GM12865 (cell line): ENCODE measurements at regions not wholly inside any gene's neighbourhood (a gene's known extent, or its start where the extent isn't known, plus 50 kb on each side); places are given as distances from the start of the nearest gene placed in this dataset.

Experiments used
- DNase-seq: peaks from one replicate; pipeline ENCODE4 v3.0.0; 2010; ENCODE audit warnings: low read depth
- H3K4me3 ChIP-seq: 2 replicates; pipeline ENCODE4 v1.5.1; 2011; ENCODE audit warnings: mild to moderate bottlenecking, low read depth, low read length, control low read depth
- TF ChIP-seq, protein P1 (sequence below): IDR thresholded peaks from 2 replicates; pipeline ENCODE4 v1.5.1; 2011; ENCODE audit warnings: low read length, control low read depth, low read depth, inconsistent platforms; ENCODE audit not compliant: insufficient read depth; ENCODE audit errors: missing control alignments

DNA sequence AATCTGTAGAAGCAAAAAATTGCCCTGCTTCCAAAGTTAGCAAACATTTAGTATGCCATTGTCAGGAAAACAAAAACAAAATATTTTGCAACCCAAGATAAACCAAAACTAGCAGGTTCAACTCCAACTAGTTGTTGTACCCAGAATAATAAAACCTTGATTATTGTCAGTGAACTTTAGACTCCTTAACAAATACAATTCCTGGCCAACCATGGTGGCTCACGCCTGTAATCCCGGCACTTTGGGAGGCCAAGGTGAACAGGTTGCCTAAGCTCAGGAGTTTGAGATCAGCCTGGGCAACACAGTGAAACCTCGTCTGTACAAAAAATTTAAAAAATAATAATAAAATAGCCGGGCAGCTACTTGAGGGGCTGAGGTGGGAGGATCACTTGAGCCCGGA, 53.6 kb upstream of the EPCAM start:
- no peak overlapping the region for H3K4me3 ChIP-seq
- DNase-seq: no peak
- TF ChIP-seq, protein P1, sequence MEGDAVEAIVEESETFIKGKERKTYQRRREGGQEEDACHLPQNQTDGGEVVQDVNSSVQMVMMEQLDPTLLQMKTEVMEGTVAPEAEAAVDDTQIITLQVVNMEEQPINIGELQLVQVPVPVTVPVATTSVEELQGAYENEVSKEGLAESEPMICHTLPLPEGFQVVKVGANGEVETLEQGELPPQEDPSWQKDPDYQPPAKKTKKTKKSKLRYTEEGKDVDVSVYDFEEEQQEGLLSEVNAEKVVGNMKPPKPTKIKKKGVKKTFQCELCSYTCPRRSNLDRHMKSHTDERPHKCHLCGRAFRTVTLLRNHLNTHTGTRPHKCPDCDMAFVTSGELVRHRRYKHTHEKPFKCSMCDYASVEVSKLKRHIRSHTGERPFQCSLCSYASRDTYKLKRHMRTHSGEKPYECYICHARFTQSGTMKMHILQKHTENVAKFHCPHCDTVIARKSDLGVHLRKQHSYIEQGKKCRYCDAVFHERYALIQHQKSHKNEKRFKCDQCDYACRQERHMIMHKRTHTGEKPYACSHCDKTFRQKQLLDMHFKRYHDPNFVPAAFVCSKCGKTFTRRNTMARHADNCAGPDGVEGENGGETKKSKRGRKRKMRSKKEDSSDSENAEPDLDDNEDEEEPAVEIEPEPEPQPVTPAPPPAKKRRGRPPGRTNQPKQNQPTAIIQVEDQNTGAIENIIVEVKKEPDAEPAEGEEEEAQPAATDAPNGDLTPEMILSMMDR: no peak

DNA sequence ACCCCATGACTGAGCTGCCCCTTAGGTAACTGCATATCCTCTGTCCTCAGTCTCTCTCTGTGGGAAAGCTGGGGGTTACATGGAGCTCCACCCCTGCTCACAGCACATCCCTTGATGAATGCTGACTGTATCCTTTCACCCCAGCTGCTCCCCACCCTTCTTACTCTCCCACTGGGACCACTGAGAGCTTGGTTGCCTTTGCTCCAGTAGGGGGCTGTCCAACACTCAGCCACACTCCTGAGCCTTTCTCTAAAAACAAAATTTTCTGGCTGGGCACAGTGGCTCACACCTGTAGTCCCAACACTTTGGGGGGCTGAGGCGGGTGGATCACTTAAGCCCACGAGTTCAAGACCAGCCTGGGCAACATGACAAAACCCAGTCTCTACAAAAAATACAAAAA, 55.4 kb upstream of the EPCAM start:
- no peak for DNase-seq
- TF ChIP-seq, protein P1: no peak

GRCh38 chr2:47313141-47313691, 55.9 kb upstream of the EPCAM start:
- no peak for DNase-seq
- TF ChIP-seq, protein P1: no peak
- H3K4me3 ChIP-seq: no peak overlapping the region

More for the DNA sequence above, 55.4 kb upstream of the EPCAM start:
- no peak overlapping the region for H3K4me3 ChIP-seq

DNA sequence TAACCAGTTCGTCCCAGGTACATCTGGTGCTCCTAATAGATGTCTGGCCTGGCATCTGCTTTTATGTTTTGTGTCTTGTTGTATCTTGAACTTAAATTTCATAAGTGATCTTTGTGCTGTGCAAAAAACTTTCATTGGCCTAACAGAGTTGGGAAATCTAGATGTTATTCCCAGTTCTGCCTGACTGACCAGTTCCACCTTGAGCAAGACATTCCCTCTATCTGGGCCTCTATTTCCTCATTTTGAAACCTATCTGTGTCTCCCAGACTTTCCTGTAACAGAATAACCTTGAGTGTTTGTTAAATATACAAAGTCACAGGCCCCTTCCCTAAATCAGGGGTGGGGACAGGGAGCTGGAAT, 56.6 kb upstream of the EPCAM start:
- H3K4me3 ChIP-seq: no peak overlapping the region
- no peak for DNase-seq

DNA sequence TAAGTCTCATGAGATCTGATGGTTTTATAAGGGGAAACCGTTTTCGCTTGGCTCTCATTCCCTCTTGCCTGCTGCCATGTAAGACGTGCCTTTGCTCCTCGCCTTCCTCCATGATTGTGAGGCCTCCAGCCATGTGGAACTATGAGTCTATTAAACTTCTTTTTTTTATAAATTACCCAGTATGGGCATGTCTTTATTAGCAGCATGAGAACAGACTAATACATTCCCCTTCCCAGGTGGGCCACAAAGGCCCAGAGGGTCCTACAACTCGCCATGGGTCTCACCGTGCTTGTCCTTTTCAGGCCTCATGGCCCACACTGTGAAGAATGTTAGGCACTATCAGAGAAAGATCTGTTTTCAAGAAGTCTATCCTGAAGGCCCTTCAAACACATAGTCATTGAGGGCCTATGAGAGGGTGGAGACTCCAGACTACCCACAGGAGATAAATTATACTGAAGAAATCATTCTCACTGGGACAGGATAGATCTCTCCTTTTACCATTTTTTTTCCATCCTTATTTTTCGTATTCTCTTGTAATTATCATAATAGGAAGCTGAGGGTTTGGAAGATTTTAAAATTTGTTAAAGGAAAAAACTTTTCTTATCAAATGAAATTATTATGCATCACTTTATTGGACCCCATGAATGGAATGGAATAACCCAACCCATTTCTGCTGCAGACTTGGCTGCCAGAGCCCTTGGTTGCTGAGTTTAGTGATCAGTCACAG, 57.2 kb upstream of the EPCAM start:
- TF ChIP-seq, protein P1: no peak
- H3K4me3 ChIP-seq: no peak overlapping the region
- no peak for DNase-seq

More for the DNA sequence above, 56.6 kb upstream of the EPCAM start:
- TF ChIP-seq, protein P1: no peak

- no peak for DNase-seq
- TF ChIP-seq, protein P1: no peak
- peak overlapping the region; percentile 33 for H3K4me3 ChIP-seq
Observed at GRCh38 chr2:47310801-47311560, 58.1 kb upstream of the EPCAM start.
